ENCODE measurements at regions not wholly inside any gene's neighbourhood (a gene's known extent, or its start where the extent isn't known, plus 50 kb on each side); places are given as distances from the start of the nearest gene placed in this dataset.

DNA sequence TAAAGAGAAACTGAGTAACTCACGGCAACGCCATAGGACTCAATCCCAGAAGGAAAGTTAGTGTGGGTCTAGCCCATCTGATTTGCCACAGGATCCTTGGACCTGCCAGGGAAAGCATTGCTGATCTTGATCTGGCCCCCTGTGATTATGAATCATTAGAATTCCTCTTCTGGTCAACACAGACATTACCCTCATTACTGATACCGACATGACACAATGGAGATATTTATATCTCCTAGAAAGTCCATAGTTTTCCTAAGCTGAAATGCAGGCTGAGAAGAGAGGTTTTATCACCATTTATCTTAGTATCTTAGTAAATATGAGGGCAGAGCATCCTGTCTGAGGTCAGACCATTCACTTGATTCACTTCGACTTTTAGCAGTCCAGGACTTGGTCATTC, 75.5 kb upstream of the CCDC68 start:
- no peak for DNase-seq

DNA sequence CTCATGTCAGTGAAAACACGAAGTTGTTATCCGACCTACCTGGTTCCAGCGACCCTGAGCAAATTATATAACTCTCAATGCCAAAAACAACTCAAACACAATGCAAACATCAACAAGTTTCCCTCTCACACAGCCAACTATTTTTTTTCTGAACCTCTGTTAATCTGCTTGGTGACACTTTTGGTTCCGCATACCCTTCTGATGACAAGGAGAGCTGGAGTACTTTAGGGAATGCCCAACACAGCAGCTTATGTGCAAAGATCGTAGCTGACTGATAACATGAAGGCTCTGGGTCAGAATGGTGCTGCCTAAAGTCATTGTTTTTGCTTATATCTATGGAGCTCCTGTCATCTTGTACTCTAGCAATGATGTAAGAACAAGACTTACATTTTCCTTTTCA, 72.7 kb upstream of the CCDC68 start:
- no peak for DNase-seq

DNA sequence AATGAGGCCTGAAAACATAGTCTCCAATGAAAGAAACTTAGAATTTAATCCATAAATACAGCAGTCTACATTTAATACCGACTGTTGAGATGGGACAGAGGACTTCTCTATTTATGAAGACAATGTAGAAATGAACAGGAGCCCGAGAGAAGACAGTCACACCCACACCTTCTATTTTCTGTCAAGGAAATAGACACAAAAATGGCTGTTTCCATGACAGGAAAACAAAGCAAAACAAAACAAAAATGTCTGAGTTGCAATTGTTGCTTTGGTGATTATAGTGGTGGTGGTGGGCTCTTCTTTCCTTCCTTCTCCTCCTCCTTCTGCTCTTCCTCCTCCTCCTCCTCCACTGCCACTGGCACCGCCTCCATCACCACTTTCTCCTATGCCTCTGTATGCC, 72.3 kb upstream of the CCDC68 start:
- no peak for DNase-seq

DNA sequence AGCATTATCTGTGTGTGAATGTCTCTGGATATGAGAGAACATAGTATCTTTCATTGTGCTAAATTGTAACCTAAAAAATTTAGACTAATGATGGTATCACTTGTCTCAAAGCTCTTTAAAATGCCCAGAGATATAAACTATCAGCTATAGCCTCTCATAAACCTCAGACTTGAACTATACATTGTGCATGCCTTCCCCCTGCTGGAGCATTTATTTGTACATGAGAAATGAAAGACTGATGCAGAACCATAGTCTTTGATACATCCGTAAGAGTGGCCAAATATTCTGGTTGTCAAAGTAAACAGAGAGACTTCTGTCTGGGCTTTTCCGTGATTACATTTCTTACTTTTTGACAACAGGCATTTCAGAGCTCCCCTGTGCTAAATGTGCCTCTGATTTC, 71.9 kb upstream of the CCDC68 start:
- no peak for DNase-seq

DNA sequence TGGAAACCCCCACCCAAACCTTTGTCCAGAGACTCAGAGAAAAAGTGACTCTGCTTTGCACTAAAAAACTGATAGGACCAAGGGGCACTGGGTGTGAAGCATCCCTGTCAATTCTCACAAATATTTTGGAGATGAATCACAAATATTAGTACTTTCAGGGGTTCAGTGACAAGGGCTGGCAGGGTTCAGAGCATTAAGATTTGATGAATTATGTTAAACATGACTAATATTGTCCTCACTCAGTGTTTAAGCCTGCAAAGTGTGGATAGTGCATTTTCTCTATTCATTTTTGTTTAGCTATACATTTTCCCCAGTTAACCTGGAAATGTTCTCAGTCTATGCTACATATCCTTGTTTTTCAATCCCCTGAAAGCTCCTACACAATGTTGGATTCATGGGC, 65.3 kb upstream of the CCDC68 start:
- DNase-seq: no peak

DNA sequence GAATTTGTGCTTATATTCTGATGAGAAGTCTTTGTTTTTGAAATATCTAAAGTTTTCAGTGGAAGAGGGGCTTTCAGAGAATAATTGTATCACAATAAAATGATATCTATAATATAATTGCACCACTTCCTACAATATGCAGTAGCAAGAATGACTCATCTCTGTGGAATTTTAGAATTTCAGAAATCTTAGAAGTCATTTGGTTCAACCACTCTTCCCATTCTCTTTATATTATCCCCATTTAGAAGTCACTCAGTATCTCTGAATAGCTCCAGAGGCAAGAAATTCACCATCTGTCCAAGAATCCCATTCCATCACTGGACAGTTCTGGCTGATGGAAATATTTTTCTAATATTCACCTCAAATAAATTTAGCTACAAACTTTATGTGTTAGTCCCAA, 59.3 kb upstream of the CCDC68 start:
- DNase-seq: peak; percentile 74

DNA sequence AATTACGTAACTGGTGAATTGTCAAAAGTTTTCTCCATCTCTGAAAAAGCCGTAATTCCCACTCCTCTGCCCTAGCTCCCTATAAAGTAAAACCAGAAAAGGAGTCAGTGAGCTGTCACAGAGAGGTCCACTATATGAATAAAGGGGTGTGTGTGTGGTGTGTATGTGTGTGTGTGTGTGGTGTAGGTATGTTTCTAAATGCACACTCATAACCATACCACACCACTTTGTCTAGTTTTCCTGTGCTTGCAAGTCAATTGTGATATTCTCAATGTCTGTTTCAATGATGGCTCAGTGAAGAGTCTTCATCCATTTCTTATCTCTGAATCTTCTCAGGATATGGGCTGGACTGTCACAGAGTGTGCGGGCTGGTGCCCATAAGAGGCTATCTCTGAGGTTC, 54.8 kb upstream of the CCDC68 start:
- DNase-seq: no peak

DNA sequence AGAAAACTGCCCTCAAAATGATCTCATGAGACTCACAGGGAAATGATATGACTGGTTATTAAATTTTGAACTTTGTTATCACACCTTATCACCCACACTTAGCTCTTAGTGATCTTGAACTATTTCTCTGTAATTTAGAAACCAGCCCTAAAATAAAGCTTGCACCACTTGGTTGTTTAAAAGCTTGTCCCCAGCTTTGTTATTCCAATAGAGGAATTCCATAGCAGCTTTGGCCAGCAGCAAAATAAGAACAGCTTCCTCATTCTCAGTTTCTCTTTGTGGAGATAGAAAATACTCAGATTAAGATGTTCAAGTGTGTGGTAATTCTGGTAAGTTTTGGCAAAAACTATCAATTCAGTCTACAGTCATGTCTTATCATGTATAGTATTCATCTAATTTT, 54.4 kb upstream of the CCDC68 start:
- DNase-seq: no peak

DNA sequence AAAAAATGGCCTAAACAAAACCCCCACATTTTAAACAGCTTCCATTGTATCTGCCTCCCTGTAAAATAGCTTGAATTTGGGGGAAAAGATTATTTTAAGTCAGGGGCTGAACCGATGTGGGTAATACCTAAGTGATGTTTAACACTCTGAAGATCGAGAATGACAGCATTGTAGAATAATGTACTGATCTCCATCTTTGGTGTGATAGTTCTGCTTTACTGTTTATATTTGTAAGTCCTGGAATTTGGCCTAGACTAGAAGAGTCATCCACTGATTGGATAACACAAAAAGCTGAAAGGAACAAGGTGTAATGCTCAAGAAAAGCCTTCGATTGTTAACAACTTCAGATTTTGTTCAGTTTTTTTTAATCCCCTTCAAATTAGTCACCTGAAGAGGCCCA, 53.8 kb upstream of the CCDC68 start:
- DNase-seq: no peak

DNA sequence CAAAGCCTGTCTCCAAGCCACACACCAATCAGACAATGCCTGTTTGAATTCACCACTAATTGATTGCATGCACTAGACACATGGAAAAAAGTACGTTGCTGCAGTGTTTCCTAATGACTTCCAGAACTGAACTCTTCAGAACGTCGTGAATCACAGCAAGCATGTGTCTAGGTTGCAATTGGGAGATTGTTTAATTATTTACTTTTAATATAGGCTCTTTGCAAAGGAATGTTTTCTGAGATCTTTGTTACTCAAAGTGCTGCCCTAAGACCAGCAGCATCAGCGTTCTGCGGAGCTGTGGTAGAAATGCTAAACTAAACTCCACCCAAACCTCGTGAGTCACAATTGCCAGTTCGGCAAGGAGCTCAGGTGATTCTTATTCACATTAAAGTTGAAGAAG, 52.7 kb upstream of the CCDC68 start:
- peak; percentile 79 for DNase-seq
